Natural killer cell (primary cell): ENCODE measurements at regions not wholly inside any gene's neighbourhood (a gene's known extent, or its start where the extent isn't known, plus 50 kb on each side); places are given as distances from the start of the nearest gene placed in this dataset.

Experiments
- ATAC-seq, 3 donors: fragments of 150-1000 bp in 2 of 3; fragments of 200-7000 bp in 1 of 3; cut with Tn5 transposase; 1 replicate in 1 of 3; 2 replicates in 2 of 3; pipeline ENCODE4 v1.10.0; 2021; ENCODE audit warnings: mild to moderate bottlenecking in 2 of 3, moderate library complexity in 2 of 3
- DNase-seq, 2 donors: peaks; one replicate each; pipeline versions ENCODE4 v3.0.0 to v3.0.0-alpha.2; 2013 to 2021; ENCODE audit warnings: mixed read lengths in 1 of 2
- H3K27ac ChIP-seq: one replicate; pipeline ENCODE4 v1.5.1; 2013; ENCODE audit warnings: mild to moderate bottlenecking, low read length
- H3K27me3 ChIP-seq: one replicate; pipeline ENCODE4 v1.6.1; 2013; ENCODE audit warnings: low read length; ENCODE audit not compliant: control insufficient read depth, insufficient read depth
- H3K36me3 ChIP-seq: one replicate; pipeline ENCODE4 v1.6.1; 2013; ENCODE audit warnings: low read length; ENCODE audit not compliant: control insufficient read depth, insufficient read depth
- H3K4me1 ChIP-seq: one replicate; pipeline ENCODE4 v1.6.1; 2013; ENCODE audit warnings: low read length; ENCODE audit not compliant: control insufficient read depth, insufficient read depth
- H3K4me3 ChIP-seq: one replicate; pipeline ENCODE4 v1.5.1; 2013; ENCODE audit warnings: low read length
- H3K9me3 ChIP-seq: one replicate; pipeline ENCODE4 v1.6.1; 2013; ENCODE audit warnings: low read length; ENCODE audit not compliant: control insufficient read depth, insufficient read depth
- H3K27ac Mint-ChIP-seq, 2 donors: one replicate each; pipeline ENCODE4 v1.8.0; 2022; ENCODE audit warnings: mild to moderate bottlenecking in 2 of 2, mixed read lengths in 2 of 2, moderate library complexity in 1 of 2
- H3K27me3 Mint-ChIP-seq, 2 donors: one replicate each; pipeline ENCODE4 v1.8.0; 2022; ENCODE audit warnings: low read depth in 2 of 2, mixed read lengths in 2 of 2
- H3K36me3 Mint-ChIP-seq: one replicate; pipeline ENCODE4 v1.8.0; 2022; ENCODE audit warnings: mixed read lengths
- H3K4me1 Mint-ChIP-seq, 2 donors: one replicate each; pipeline ENCODE4 v1.8.0; 2022; ENCODE audit warnings: mixed read lengths in 2 of 2
- H3K4me3 Mint-ChIP-seq: one replicate; pipeline ENCODE4 v1.8.0; 2022; ENCODE audit warnings: mild to moderate bottlenecking, moderate library complexity, mixed read lengths
- H3K9me3 Mint-ChIP-seq, 2 donors: one replicate each; pipeline ENCODE4 v1.8.0; 2022; ENCODE audit warnings: mixed read lengths in 2 of 2
- CTCF ChIP-seq: fragments of 200-600 bp; IDR thresholded peaks from one replicate; pipeline ENCODE4 v1.8.0; 2022; ENCODE audit warnings: antibody characterized with exemption
- WGBS: methylation state at CpG from one replicate; pipeline ENCODE4 v1.1.7; 2013; ENCODE audit warnings: missing lambda C conversion rate; ENCODE audit not compliant: insufficient coverage; 5-methylcytosine and 5-hydroxymethylcytosine counted together
- intact Hi-C: fragments of 100-400 bp; cut with micrococcal nuclease; formaldehyde crosslinking; loops from one replicate; pipeline ENCODE4 v1.14.2; 2022

- TF ChIP-seq CTCF: no peak
- Mint-ChIP-seq H3K4me1 (no peaks in the 10 kb centered on the region), H3K27me3 (peaks cover 7 to 12% of the 10 kb centered on the region in 2 donors), H3K4me3 (no peak overlapping the region), H3K27ac (no peak overlapping the region), H3K36me3 (no peaks in the 10 kb centered on the region), H3K9me3 (no peaks in the 10 kb centered on the region)
- ATAC-seq: no peak
- 94% methylated on average over 2 of the region's 2 CpGs for WGBS
- no peak overlapping the region for H3K27ac ChIP-seq
- no peaks in the 10 kb centered on the region for H3K27me3 ChIP-seq
- H3K36me3 ChIP-seq: no peaks in the 10 kb centered on the region
- H3K9me3 ChIP-seq: no peaks in the 10 kb centered on the region
- H3K4me3 ChIP-seq: no peak overlapping the region
- DNase-seq: no peak
- no peaks in the 10 kb centered on the region for H3K4me1 ChIP-seq
- intact Hi-C loops: no loop called here
Measured at GRCh38 chr13:76703216-76703615, 183.0 kb downstream of the KCTD12 start.

GRCh38 chr13:76697288-76697687, 188.9 kb downstream of the KCTD12 start:
- ATAC-seq: no peak
- TF ChIP-seq CTCF: no peak
- no peaks in the 10 kb centered on the region for H3K36me3 Mint-ChIP-seq
- DNase-seq: no peak
- no peaks in the 10 kb centered on the region for H3K4me1 Mint-ChIP-seq
- no peaks in the 10 kb centered on the region for H3K27me3 ChIP-seq
- H3K9me3 ChIP-seq: no peaks in the 10 kb centered on the region
- H3K4me3 ChIP-seq: no peak overlapping the region
- no peaks in the 10 kb centered on the region for H3K4me1 ChIP-seq
- peaks cover 0 to 9% of the 10 kb centered on the region in 2 donors for H3K27me3 Mint-ChIP-seq
- no peak overlapping the region for H3K4me3 Mint-ChIP-seq
- H3K27ac Mint-ChIP-seq: no peak overlapping the region
- WGBS: 75% methylated on average over 1 of the region's 2 CpGs
- intact Hi-C loops: no loop called here
- no peak overlapping the region for H3K27ac ChIP-seq
- no peaks in the 10 kb centered on the region for H3K9me3 Mint-ChIP-seq
- no peaks in the 10 kb centered on the region for H3K36me3 ChIP-seq

GRCh38 chr13:76696370-76696769, 189.8 kb downstream of the KCTD12 start:
- no peaks in the 10 kb centered on the region for H3K4me1 Mint-ChIP-seq
- no peaks in the 10 kb centered on the region for H3K9me3 ChIP-seq
- H3K36me3 Mint-ChIP-seq: no peaks in the 10 kb centered on the region
- H3K9me3 Mint-ChIP-seq: no peaks in the 10 kb centered on the region
- intact Hi-C loops: no loop called here
- no peak for TF ChIP-seq CTCF
- WGBS: 93% methylated on average over 3 of the region's 3 CpGs
- no peak overlapping the region for H3K4me3 ChIP-seq
- no peak for ATAC-seq
- no peak for DNase-seq
- H3K4me1 ChIP-seq: no peaks in the 10 kb centered on the region
- peaks cover 0 to 9% of the 10 kb centered on the region in 2 donors for H3K27me3 Mint-ChIP-seq
- H3K36me3 ChIP-seq: no peaks in the 10 kb centered on the region
- H3K27ac ChIP-seq: no peak overlapping the region
- no peak overlapping the region for H3K27ac Mint-ChIP-seq
- H3K4me3 Mint-ChIP-seq: no peak overlapping the region
- no peaks in the 10 kb centered on the region for H3K27me3 ChIP-seq

GRCh38 chr13:76693086-76693485, 193.1 kb downstream of the KCTD12 start:
- Histone ChIP-seq H3K36me3 (no peaks in the 10 kb centered on the region), H3K4me1 (no peaks in the 10 kb centered on the region), H3K4me3 (no peak overlapping the region), H3K27ac (no peak overlapping the region), H3K9me3 (no peaks in the 10 kb centered on the region), H3K27me3 (no peaks in the 10 kb centered on the region)
- 86% methylated on average over 1 of the region's 2 CpGs for WGBS
- peaks cover 0 to 2% of the 10 kb centered on the region in 2 donors for H3K27me3 Mint-ChIP-seq
- no peaks in the 10 kb centered on the region for H3K9me3 Mint-ChIP-seq
- no peaks in the 10 kb centered on the region for H3K4me1 Mint-ChIP-seq
- TF ChIP-seq CTCF: no peak
- DNase-seq (no peak), ATAC-seq (no peak)
- intact Hi-C loops: no loop called here
- H3K36me3 Mint-ChIP-seq: no peaks in the 10 kb centered on the region
- no peak overlapping the region for H3K27ac Mint-ChIP-seq
- no peak overlapping the region for H3K4me3 Mint-ChIP-seq
